HG02840 (cell line): ENCODE measurements at regions not wholly inside any gene's neighbourhood (a gene's known extent, or its start where the extent isn't known, plus 50 kb on each side); places are given as distances from the start of the nearest gene placed in this dataset.
"Not testable (repeated sequence)": the region's sequence is repeated elsewhere in the genome, so short reads cannot be mapped to it uniquely, and the experiment has no call there.

Experiments
- ATAC-seq: cut with Tn5 transposase; IDR thresholded peaks from one replicate; pipeline ENCODE4 v1.9.1; 2021; ENCODE audit warnings: mild to moderate bottlenecking, moderate library complexity, moderate number of reproducible peaks; ENCODE audit not compliant: unreplicated experiment, low FRiP score

DNA sequence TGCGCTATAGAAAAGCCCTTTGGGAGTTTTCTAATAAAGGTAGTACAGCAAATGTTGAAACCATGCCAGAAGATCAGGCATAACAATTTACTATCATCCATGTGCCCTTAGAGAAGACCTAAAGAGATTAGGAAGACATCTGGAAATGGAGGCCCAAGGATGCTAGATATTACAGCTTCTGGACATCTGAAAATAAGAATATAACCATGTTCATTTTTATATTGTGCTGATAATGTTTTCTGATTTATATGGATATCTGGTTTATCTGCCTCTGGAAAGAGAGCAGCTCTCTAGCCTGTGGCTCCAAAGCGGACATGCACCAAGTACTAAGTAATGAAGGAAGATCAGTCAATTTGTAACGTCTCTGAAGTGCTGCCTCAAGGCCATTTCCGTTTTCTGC lies 478.0 kb upstream of the DDX18 start:
- no peak for ATAC-seq

DNA sequence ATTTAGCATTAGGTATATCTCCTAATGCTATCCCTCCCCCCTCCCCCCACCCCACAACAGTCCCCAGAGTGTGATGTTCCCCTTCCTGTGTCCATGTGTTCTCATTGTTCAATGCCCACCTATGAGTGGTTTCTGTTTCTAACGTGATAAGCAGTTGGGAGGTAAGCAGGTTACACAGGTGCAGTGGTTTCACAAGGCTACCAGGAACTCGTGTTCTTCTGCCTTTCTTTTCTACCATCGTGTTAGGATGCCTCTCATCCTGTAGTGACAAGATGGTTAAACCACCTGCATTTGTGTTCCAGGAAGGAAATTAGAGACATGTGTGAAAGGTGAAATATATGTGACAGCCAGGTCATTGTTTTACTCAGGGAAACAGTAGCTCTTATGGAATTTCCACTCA lies 476.5 kb upstream of the DDX18 start:
- ATAC-seq = not testable (repeated sequence)

DNA sequence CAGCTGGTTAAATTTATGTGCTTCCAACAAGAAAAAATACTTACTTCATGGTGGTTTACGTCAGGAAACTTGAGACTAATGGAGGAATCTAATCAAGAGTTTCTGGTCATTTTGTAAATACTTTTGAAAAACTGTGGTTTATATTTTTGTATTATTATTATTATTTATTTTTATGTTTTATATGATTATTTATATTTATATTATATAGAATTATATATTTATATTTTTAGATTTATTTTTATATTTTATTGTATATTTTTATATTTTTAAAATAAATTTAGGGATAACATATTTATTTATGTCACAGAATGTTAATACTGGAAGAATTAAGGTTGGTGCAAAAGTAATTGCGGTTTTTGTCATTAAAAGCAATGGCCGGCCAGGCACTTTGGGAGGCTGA lies 474.5 kb upstream of the DDX18 start:
- ATAC-seq = no peak

DNA sequence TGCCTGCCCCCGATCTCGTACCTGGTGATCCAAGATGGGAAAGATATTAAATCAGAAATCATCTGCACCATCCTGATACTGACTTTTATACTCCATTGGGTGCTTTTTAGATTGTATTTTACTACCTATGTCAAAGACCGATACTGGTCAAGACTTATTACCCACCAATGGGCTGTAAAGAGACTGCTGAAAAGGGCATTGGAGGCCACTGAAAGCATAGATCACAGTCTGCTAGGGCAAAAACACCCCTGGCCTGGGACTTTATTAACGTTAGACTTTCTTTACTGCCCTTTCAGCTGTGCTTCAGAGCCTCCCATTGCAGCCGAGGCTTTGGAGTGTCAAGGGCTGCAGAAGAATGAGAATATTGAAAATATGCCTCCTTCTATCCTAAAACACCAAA lies 472.8 kb upstream of the DDX18 start:
- no peak for ATAC-seq

DNA sequence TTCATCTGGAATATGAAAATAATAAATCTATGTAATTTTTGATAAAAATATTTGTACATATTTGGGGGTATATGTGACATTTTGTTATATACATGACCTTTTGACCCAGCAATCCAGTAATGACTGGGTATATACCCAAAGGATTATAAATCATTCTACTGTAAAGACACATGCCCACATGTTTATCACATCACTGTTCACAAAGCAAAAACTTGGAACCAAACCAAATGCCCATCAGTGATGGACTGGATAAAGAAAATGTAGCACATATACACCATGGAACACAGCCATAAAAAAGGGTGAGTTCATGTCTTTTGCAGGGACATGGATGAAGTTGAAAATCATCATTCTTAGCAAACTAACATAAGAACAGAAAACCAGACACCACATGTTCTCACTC lies 472.1 kb upstream of the DDX18 start:
- no peak for ATAC-seq

DNA sequence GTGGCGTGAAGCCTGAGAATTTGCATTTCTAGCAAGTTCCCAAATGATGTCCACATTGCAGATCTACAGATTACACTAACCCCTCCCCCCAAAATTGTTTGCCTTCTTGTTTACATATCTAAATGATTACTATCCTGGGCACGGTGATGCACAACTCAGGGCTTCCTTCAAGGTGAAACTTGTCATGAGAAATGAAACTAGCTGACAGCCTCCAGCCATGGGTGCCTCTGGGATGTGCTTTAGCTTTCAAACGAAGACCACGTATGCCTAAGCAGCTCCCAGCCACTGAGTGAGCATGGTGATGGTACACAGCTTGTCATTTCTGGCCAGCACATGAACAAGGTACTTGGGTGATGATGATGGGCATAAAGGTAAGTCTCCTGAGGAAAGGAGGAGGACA lies 464.8 kb upstream of the DDX18 start:
- ATAC-seq = no peak

DNA sequence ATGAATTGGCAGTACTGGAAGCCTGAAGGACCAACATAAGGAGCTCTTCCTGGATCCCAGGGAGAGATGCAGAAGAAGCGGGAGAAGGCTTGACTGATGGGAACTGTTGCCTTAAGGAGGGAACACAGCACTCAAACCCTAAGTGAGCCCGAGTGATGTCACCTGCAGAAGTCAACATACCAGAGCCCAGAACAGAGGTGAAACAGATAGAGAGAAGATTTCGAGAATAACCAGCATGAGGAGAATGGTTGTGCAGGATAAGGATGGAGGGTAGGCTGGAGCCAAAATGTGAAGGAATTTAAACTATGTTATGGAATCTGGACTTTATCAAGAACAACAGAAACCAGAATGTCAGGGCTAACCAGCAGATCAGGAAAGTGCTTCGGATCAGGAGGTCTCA lies 463.1 kb upstream of the DDX18 start:
- no peak for ATAC-seq

DNA sequence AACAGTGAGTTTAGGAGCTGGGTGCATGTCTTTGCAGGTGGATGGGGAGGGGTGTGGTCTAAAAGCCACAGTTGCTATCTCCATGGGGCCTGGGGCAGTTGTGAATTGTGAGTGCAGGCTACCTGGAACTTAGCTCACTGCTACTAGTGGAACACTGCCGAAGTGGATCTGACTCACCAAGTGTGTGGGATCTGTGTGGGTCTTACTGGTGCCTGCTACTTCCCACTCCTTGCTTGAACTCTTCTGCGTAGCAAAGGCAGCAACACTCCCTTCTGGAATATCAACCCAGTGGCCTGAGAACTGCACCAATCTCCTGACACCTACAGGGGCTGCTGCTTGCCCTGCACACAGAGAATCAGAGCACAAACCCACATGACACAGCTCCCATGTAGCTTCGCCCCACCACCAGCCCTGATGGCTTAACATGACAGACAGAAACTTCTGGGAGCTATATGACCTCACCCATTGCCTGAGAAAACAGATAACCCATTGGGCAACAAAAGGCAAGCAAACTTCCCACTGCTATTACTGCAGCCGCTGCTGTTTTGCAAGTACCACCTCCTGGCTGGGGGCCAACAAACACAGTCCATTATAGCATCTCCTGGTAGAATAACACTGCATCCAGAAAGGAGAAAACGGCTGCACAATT lies 455.1 kb upstream of the DDX18 start:
- no peak for ATAC-seq

DNA sequence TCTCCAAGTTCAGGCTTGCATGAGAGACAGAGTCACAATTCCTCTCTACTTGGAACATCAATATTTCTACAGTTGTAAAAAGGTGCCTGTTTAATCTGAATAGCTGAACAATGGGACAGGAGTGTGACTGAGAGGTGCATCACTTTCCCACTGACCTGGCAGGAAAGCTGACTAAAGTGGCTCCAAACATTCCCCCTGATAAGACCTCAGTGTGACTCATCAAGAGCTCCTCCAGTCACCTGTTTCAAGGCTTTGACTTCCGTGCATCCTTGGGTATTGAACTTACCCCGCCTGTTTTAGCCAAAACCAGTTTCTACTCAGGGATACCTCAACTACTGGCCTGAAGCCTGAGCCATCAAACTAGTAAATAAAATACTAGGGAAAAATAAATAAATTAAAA lies 453.9 kb upstream of the DDX18 start:
- no peak for ATAC-seq

GRCh38 chr2:117378653-117379052 lies 435.8 kb upstream of the DDX18 start:
- peak; percentile 95 for ATAC-seq

GRCh38 chr2:117379928-117380327 lies 434.6 kb upstream of the DDX18 start:
- ATAC-seq = no peak

DNA sequence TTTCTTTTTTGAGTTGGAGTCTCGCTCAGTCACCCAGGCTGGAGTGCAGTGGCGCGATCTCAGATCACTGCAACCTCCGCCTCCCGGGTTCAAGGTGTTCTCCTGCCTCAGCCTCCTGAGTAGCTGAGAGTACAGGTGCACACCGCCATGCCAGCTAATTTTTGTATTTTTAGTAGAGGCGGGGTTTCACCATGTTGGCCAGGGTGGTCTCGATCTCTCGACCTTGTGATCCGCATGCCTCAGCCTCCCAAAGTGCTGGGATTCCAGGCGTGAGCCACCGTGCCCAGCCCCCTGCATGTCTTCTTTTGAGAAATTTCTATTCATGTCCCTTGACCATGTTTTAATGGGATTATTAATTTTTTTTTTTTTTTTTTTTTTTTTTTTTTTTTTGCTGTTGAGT lies 430.5 kb upstream of the DDX18 start:
- ATAC-seq = not testable (repeated sequence)

GRCh38 chr2:117396161-117396560 lies 418.3 kb upstream of the DDX18 start:
- no peak for ATAC-seq

- ATAC-seq = no peak
Measured at GRCh38 chr2:117401582-117401981, 412.9 kb upstream of the DDX18 start.

DNA sequence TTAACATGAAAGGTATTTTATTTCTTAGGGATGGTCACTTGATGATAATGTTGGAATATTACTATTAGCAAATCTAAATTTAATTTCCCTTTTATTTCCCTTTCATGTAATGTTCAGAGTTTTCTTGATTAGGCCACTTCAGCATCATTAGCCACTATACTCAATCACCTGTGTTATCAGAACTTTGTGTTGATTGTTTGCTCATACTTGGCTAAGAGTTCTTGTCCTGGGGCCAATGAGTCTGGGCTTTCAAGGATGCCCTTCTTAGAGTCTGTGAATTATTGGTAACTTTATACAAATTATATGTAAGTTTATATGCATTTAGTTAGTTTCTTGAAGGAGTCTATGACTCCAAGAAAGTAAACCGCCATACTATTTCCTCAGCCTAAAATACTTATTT lies 408.0 kb upstream of the DDX18 start:
- no peak for ATAC-seq

GRCh38 chr2:117407746-117408145 lies 406.7 kb upstream of the DDX18 start:
- no peak for ATAC-seq

DNA sequence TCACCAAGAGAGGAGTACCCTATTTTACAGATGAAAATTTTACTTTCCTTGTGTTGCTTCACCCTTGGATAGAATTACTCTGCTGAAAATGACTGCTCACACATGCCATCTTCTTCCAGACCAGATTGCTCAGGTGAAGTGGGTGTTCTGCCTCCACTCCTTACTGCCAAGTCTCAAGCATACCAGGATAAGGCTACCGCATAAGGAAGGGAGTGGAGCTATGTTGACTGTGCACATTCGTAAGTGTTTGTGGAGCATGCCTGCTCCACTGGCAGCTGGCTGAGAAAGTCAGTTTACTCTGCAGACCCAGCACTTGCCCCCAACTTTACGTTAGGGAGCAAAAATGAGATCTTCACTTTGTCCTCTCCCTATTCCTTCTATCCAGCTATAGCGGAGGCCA lies 405.0 kb upstream of the DDX18 start:
- no peak for ATAC-seq

DNA sequence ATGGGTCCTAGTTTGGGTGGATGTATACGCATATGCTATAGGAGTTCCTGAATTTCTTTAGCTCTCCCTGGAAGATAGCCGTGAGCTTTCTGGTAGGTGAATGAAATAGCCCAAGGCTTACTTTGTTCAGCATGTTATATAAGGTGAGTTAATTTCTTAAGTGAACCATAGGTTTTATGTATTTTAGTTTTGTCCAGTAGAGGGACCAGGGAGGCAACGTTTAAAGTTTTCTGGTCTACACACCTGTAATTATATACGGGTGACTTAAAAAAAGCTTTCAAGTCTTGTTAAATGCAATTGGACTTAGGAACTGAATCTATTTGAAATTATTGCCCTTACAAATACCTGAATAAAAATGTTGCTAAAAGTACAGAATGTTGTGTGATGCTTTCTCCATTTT lies 402.5 kb upstream of the DDX18 start:
- ATAC-seq = no peak

GRCh38 chr2:117432746-117433145 lies 381.7 kb upstream of the DDX18 start:
- no peak for ATAC-seq

DNA sequence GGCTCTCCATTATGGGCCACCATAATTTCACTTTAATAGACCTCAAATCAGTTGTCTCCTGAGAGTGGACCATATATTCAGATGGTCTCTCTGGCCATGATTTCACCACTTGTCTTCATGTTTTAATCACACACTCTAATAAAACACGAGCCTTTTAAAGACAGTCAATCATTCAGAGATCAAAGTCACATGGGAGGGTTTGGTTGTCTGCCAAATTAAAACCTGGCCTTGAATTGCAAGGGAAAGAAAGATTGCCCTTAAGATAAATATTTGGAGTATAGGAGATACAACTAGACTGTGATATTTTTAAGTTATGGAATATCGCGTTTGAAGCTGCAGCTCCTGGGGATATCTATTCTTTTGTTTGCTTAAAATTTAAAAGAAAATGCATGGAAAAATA lies 377.8 kb upstream of the DDX18 start:
- ATAC-seq = no peak

- no peak for ATAC-seq
Measured at GRCh38 chr2:117470311-117471095, 344.0 kb upstream of the DDX18 start.

DNA sequence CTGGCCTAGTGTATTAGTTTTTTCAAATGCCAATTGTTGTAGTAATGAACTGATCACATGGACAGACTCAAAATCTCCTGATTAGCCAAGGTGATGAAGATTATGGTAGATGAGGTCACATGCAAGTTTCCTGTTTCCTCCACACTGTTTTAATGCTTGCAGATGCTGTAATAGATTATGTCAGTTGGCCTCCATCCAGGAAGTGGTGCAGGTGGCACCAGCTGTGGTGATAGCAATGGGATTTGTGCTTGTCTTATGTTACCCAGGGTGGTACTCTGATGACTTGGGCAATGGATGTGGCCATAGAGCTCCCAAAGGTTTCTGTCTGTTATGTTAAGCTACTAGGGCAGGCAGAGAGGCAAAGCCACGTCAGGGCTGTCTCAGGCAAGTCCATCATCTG lies 332.9 kb upstream of the DDX18 start:
- ATAC-seq = no peak
